Adrenal gland (tissue), 9 donors: ENCODE measurements at regions not wholly inside any gene's neighbourhood (a gene's known extent, or its start where the extent isn't known, plus 50 kb on each side); places are given as distances from the start of the nearest gene placed in this dataset.

ENCODE experiments used
- DNase-seq, 7 donors: peaks; one replicate each; pipeline ENCODE4 v3.0.0-alpha.2; 2019 to 2020
- H3K27ac ChIP-seq, 5 donors: fragments of 200-600 bp; sonication (generic) in 4 of 5; 1 replicate in 3 of 5; 2 replicates in 2 of 5; pipeline versions ENCODE4 v1.5.1 to v1.8.0; 2016 to 2020; ENCODE audit warnings: mild to moderate bottlenecking in 1 of 5
- H3K27me3 ChIP-seq: fragments of 200-600 bp; 2 replicates; pipeline ENCODE4 v1.8.0; 2021
- H3K36me3 ChIP-seq, 2 donors: fragments of 200-600 bp; replicated peaks in 1 of 2; 1 replicate in 1 of 2; 2 replicates in 1 of 2; pipeline versions ENCODE4 v1.5.1 to v1.8.0; 2018 to 2022
- H3K4me1 ChIP-seq, 2 donors: fragments of 200-600 bp; replicated peaks in 1 of 2; 1 replicate in 1 of 2; 2 replicates in 1 of 2; pipeline versions ENCODE4 v1.5.1 to v1.8.0; 2018 to 2021
- H3K4me3 ChIP-seq, 4 donors: fragments of 200-600 bp; sonication (generic) in 3 of 4; one replicate each; pipeline ENCODE4 v1.5.1; 2016 to 2018
- H3K9me3 ChIP-seq, 3 donors: fragments of 200-600 bp; sonication (generic) in 1 of 3; replicated peaks in 1 of 3; 1 replicate in 2 of 3; 2 replicates in 1 of 3; pipeline versions ENCODE4 v1.5.1 to v1.8.0; 2016 to 2021
- POLR2A ChIP-seq, 2 donors: fragments of 450-650 bp; IDR thresholded peaks; one replicate each; pipeline ENCODE4 v1.6.1; 2017; ENCODE audit warnings: antibody characterized with exemption in 2 of 2, mild to moderate bottlenecking in 2 of 2, moderate library complexity in 1 of 2
- WGBS, 4 donors: extraction: QIAGEN DNeasy Blood & Tissue Kit in 2 of 4; methylation state at CpG; one replicate each; pipeline versions ENCODE4 v1.1.5 to v1.1.7; 2013 to 2017; 5-methylcytosine and 5-hydroxymethylcytosine counted together
- intact Hi-C, 2 donors: fragments of 100-400 bp; cut with DNase I; formaldehyde crosslinking; loops; one replicate each; pipeline versions ENCODE4 v1.14.1 to v1.15.0; 2022 to 2023
- TF ChIP-seq, protein P1 (sequence below), 6 experiments: fragments of 450-650 bp in 4 of 6; fragments of 200-600 bp in 2 of 6; sonication (generic) in 1 of 6; IDR thresholded peaks; 1 replicate in 5 of 6; 2 replicates in 1 of 6; pipeline versions ENCODE4 v1.5.1 to v1.8.0; 2016 to 2021; ENCODE audit warnings: antibody characterized with exemption in 6 of 6, mild to moderate bottlenecking in 2 of 6, moderate library complexity in 1 of 6
- donor health status: healthy with polysubstance abuse.
- donor health status: Bipolar disorder and iron deficiency.
- donor health status: DM: yes; HTN: yes; CAD: no.
- donor health status: DM: no; HTN: no; CAD: no.
- donor health status: DM: no; HTN: no; CAD: no.

DNA sequence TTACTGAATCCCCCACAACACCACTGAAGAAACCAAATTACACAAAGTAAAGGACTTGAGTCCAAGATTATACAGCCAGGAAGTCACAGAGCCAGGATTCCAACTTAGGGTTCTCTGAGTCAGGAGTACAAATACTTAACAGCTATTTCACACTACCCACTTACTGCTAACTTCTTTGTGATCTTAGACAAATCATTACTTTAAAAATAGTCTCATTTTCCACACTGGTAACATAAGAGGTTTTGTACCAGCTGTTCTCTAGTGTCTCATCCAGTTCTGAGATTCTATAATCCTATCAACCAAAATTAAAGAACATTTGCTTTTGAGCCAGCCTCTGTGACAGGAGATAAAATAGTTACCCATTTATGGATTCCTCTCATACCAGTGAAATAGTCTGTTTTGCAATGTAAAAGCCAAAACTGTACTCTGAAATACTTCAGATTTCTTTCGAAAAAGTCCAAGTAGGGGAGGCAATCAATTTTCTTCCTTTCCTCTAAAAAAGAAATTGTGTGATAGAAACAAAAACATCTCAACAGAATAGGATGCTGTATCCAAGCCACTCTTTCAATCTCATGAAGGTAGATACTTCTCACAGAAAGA, 157.6 kb downstream of the LRATD1 start:
- intact Hi-C loops, result no loop called here
- H3K36me3 ChIP-seq, result no peaks in the 10 kb centered on the region
- DNase-seq, result no peak
- TF ChIP-seq, protein P1, sequence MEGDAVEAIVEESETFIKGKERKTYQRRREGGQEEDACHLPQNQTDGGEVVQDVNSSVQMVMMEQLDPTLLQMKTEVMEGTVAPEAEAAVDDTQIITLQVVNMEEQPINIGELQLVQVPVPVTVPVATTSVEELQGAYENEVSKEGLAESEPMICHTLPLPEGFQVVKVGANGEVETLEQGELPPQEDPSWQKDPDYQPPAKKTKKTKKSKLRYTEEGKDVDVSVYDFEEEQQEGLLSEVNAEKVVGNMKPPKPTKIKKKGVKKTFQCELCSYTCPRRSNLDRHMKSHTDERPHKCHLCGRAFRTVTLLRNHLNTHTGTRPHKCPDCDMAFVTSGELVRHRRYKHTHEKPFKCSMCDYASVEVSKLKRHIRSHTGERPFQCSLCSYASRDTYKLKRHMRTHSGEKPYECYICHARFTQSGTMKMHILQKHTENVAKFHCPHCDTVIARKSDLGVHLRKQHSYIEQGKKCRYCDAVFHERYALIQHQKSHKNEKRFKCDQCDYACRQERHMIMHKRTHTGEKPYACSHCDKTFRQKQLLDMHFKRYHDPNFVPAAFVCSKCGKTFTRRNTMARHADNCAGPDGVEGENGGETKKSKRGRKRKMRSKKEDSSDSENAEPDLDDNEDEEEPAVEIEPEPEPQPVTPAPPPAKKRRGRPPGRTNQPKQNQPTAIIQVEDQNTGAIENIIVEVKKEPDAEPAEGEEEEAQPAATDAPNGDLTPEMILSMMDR (IDR thresholded peaks at IDR 0.05), result no peak
- TF ChIP-seq POLR2A (IDR thresholded peaks at IDR 0.05), result no peak
- no peaks in the 10 kb centered on the region for H3K4me1 ChIP-seq
- H3K27ac ChIP-seq, result no peak overlapping the region
- H3K4me3 ChIP-seq, result no peak overlapping the region
- H3K9me3 ChIP-seq, result no peaks in the 10 kb centered on the region
- no peaks in the 10 kb centered on the region for H3K27me3 ChIP-seq
- 62 to 76% (median 72%) methylated on average over 1 of the region's 1 CpG for WGBS, 4 donors

DNA sequence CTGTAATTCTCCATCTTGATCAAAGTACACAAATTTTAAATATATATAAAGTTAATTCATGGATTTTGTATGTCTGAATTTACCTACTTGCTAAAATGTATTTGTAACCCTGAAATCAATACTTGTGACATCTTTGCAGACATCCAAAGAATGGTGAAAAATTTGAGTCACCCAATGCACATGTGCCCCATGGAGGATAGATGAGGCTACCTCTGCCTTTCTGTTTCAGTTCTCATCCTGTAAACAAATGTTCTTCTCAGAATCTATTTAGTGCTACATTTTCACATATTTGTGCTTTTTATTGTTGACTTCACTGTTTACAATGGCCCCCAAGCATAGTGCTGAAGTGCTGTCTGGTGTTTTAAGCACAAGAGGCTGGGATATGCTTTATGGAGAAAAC, 171.5 kb downstream of the LRATD1 start:
- Histone ChIP-seq H3K4me1 (no peaks in the 10 kb centered on the region), H3K36me3 (no peaks in the 10 kb centered on the region), H3K9me3 (peaks cover 0 to 14% (median 9%) of the 10 kb centered on the region in 3 donors), H3K27me3 (no peaks in the 10 kb centered on the region), H3K4me3 (no peak overlapping the region), H3K27ac (no peak overlapping the region)
- TF ChIP-seq POLR2A (IDR thresholded peaks at IDR 0.05), result no peak
- TF ChIP-seq, protein P1 (IDR thresholded peaks at IDR 0.05), result no peak
- intact Hi-C loops, result no loop called here
- DNase-seq, result no peak

DNA sequence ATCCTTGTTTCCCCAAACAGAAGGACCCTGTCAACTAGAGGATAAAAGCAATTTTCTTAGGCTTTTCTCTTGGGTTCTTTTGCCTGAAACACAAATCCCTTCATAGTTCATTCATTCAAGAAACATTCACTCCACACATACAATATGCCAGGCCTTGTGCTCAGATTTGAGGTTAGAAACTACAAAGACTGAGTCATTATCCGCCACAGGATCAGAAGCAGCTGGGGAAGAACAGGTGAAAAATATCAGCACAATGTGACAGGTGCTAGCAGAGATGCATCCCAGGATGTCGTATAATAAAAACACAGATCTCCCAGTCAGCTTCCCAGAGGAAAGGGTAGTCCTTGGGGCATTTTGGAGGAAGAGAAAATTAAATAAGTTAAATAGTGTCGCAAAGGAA, 172.4 kb downstream of the LRATD1 start:
- Histone ChIP-seq H3K36me3 (no peaks in the 10 kb centered on the region), H3K27ac (no peak overlapping the region), H3K4me1 (no peaks in the 10 kb centered on the region), H3K4me3 (no peak overlapping the region), H3K27me3 (no peaks in the 10 kb centered on the region), H3K9me3 (peaks cover 0 to 9% (median 8%) of the 10 kb centered on the region in 3 donors)
- WGBS, 4 donors, result 61 to 80% (median 78%) methylated on average over 3 of the region's 3 CpGs
- TF ChIP-seq, protein P1 (IDR thresholded peaks at IDR 0.05), result no peak
- TF ChIP-seq POLR2A (IDR thresholded peaks at IDR 0.05), result no peak
- no peak for DNase-seq
- intact Hi-C loops, result no loop called here

DNA sequence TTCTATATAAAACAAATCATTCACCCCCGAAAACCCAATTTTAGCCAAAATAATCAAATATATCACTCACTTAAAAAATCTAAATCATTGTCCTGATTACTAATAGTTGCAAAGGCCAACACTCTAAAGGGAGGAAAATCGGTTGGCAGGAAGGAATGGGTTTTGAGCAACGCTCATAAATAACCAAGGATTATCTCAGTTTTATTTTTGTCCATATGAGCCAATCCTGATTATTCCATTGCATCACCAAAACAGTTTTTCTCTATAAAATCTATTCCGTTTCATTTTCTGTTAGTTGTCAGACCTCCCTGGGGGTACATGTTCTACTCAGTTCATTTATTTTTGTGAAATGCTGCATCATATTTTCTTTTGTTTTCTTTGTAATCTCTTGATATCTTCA, 174.1 kb downstream of the LRATD1 start:
- WGBS, 4 donors, result 52 to 56% (median 53%) methylated on average over 4 of the region's 4 CpGs
- Histone ChIP-seq H3K27me3 (no peaks in the 10 kb centered on the region), H3K36me3 (no peaks in the 10 kb centered on the region), H3K4me3 (no peak overlapping the region), H3K9me3 (no peaks in the 10 kb centered on the region), H3K4me1 (no peaks in the 10 kb centered on the region), H3K27ac (no peak overlapping the region)
- intact Hi-C loops, result no loop called here
- peak in 1 of 7 donors; percentile 17 for DNase-seq
- TF ChIP-seq, protein P1 (IDR thresholded peaks at IDR 0.05), result no peak
